ENCODE measurements at regions not wholly inside any gene's neighbourhood (a gene's known extent, or its start where the extent isn't known, plus 50 kb on each side); places are given as distances from the start of the nearest gene placed in this dataset.

GRCh38 chr12:89760783-89761182, 52.1 kb upstream of the ATP2B1 start:
- ChIA-PET POLR2A (no interaction called here), CTCF (no interaction called here)
